OCI-LY3 (cell line): ENCODE measurements at regions not wholly inside any gene's neighbourhood (a gene's known extent, or its start where the extent isn't known, plus 50 kb on each side); places are given as distances from the start of the nearest gene placed in this dataset.
"Not testable (repeated sequence)": the region's sequence is repeated elsewhere in the genome, so short reads cannot be mapped to it uniquely, and the experiment has no call there.

Experiments
- H2AFZ ChIP-seq: fragments of 200-600, 300-600 bp; shearing (Covaris generic); 2 replicates; pipeline ENCODE4 v1.6.0; 2014; ENCODE audit warnings: antibody characterized with exemption, low read depth, low read length
- H3K27ac ChIP-seq: fragments of 200-600, 300-600 bp; sonication (generic); 2 replicates; pipeline ENCODE4 v1.5.1; 2014; ENCODE audit warnings: mild to moderate bottlenecking, low read length, moderate library complexity, mixed read lengths
- H3K27me3 ChIP-seq: fragments of 200-600, 300-600 bp; sonication (generic); 2 replicates; pipeline ENCODE4 v1.6.1; 2014; ENCODE audit warnings: low read depth, low read length, mixed read lengths
- H3K36me3 ChIP-seq: fragments of 200-600, 300-600 bp; sonication (generic); replicated peaks from 2 replicates; pipeline ENCODE3; 2014; ENCODE audit warnings: low read depth, low read length, mixed read lengths
- H3K4me1 ChIP-seq: fragments of 300-600, 200-600 bp; sonication (generic); 2 replicates; pipeline ENCODE4 v1.6.1; 2014; ENCODE audit warnings: low read length, mixed read lengths
- H3K4me2 ChIP-seq: fragments of 200-600, 300-600 bp; sonication (generic); 2 replicates; pipeline ENCODE4 v1.6.1; 2014; ENCODE audit warnings: low read length, mixed read lengths
- H3K4me3 ChIP-seq: fragments of 300-600, 200-600 bp; sonication (generic); 2 replicates; pipeline ENCODE4 v1.5.1; 2014; ENCODE audit warnings: antibody characterized with exemption, mild to moderate bottlenecking, low read length, moderate library complexity
- H3K79me2 ChIP-seq: fragments of 300-600, 200-600 bp; shearing (Covaris generic); 2 replicates; pipeline ENCODE4 v1.6.1; 2014; ENCODE audit warnings: mild to moderate bottlenecking, low read length, mixed read lengths
- H3K9ac ChIP-seq: fragments of 300-600, 200-600 bp; shearing (Covaris generic); 2 replicates; pipeline ENCODE4 v1.6.0; 2014; ENCODE audit warnings: mild to moderate bottlenecking, low read length, moderate library complexity
- H3K9me3 ChIP-seq: fragments of 200-600, 300-600 bp; shearing (Covaris generic); 2 replicates; pipeline ENCODE4 v1.6.1; 2014; ENCODE audit warnings: low read length, mixed read lengths; ENCODE audit not compliant: insufficient read depth
- H4K20me1 ChIP-seq: fragments of 200-600, 300-600 bp; sonication (generic); 2 replicates; pipeline ENCODE4 v1.6.1; 2016; ENCODE audit warnings: low read length, mixed read lengths; ENCODE audit not compliant: insufficient read depth
- CTCF ChIP-seq: fragments of 200-600, 300-600 bp; sonication (generic); IDR thresholded peaks from 2 replicates; pipeline ENCODE4 v1.5.1; 2014; ENCODE audit warnings: antibody characterized with exemption, low read length, low read depth
- EZH2phosphoT487 ChIP-seq: fragments of 200-600 bp; shearing (Covaris generic); IDR thresholded peaks from 2 replicates; pipeline ENCODE4 v1.6.1; 2018; ENCODE audit warnings: antibody characterized with exemption, mixed run types, low read depth

DNA sequence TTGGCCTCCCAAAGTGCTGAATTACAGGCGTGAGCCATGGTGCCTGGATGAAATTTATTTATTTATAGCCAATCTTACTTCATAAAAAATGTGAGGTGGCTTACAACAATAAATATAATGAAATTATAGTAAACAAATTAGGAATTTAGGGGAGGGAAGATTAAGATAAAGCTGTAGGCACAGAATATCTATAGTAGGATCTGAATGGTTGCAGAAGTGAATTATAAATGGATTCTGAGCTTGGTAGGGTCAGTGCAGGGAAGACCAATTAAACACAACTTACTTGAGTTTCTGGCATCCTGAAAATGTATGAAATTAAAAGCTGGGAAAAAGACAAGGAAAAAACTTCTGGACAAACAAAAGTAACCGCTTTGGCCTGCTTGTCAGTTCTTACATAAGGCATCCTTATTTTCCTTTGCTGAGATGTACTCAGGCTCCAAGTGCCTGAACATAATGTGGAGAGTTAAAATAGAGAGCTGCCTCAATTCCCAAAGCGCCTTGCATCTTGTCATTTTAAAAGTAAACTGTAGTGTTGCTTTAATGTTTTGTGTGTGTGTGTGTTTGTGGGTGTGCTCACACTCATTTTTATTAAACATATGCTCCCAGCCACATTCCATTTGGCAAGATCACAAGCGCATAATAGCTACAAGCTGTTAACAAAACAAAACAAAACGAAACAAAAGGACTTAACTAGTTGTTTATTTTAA is 247.3 kb downstream of the S1PR1 start:
- no peak overlapping the region for H3K4me2 ChIP-seq
- H3K9me3 ChIP-seq: no peaks in the 10 kb centered on the region
- H3K27ac ChIP-seq: no peak overlapping the region
- no peaks in the 10 kb centered on the region for H3K27me3 ChIP-seq
- H3K4me3 ChIP-seq: no peak overlapping the region
- no peak overlapping the region for H3K9ac ChIP-seq
- TF ChIP-seq CTCF (no peak), EZH2phosphoT487 (no peak)
- H4K20me1 ChIP-seq: no peaks in the 10 kb centered on the region
- H3K36me3 ChIP-seq: no peaks in the 10 kb centered on the region
- H2AFZ ChIP-seq: no peak overlapping the region
- no peaks in the 10 kb centered on the region for H3K79me2 ChIP-seq
- H3K4me1 ChIP-seq: no peaks in the 10 kb centered on the region

DNA sequence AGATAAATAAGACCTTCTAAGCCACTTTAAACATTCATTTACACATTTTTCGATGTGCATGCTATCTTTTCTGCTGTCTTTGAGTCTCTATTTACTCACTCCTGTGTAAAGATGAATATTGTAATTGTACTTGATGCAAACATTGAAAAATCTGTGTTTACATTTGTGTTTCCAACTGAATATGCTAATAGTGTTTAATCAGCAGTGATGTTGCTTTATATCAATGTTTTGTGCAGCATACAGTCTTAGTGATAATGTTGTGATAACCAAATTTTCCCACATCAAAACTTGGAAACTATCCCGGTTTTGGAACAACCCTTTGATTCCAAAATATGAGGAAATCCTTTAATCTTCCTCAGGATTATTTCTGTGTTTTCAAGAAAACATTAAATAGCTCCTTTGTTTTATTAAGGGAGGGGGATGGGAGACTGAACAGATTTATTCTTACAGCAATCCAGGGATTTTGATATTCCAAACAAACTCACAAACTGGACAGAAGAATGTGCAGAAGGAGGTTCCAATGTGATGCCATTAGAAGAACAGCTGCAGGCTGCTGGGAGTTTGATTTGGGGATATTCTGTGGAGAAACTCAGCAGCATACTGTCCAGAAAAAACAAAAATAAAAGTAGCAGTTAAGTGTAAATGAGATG is 248.0 kb downstream of the S1PR1 start:
- Histone ChIP-seq H3K27me3 (no peaks in the 10 kb centered on the region), H3K4me3 (no peak overlapping the region), H3K4me2 (no peak overlapping the region), H3K9ac (no peak overlapping the region), H2AFZ (no peak overlapping the region), H3K36me3 (no peaks in the 10 kb centered on the region), H3K9me3 (no peaks in the 10 kb centered on the region), H4K20me1 (no peaks in the 10 kb centered on the region), H3K27ac (no peak overlapping the region), H3K4me1 (no peaks in the 10 kb centered on the region), H3K79me2 (no peaks in the 10 kb centered on the region)
- TF ChIP-seq EZH2phosphoT487 (no peak), CTCF (no peak)

DNA sequence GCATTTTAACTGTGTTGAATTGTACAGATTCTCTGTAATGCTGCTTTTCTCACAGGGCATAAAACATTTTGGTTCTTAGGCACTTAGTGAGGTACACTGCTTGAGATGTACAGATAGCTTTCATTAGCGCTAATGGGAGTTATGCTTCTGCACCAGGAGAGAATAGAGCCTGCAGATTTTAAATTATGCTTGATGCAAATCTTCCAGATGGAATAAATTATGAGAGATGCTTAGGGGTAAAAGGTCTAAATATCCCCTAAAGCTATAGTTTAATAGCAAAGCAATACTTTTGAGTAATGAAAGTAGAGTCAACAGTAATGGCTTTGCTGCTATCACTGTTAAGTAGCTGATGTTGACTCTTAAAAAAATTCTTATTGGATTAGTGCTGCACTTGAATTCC is 248.9 kb downstream of the S1PR1 start:
- no peak overlapping the region for H2AFZ ChIP-seq

DNA sequence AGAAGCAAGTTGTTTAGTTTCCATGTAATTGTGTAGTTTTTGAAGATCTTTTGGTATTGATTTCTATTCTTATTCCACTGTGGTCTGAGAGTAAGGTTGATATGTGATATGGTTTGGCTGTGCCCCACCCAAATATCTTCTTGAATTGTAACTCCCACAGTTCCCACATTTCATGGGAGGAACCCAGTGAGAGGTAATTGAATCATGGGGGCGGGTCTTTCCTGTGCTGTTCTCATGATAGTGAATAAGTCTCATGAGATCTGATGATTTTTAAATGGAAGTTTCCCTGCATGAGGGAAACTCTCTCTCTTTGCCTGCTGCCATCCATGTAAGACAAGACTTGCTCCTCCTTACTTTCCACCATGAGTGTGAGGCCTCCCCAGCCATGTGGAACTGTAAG is 255.3 kb downstream of the S1PR1 start:
- not testable (repeated sequence) for H3K36me3 ChIP-seq, H3K27me3 ChIP-seq, H3K4me3 ChIP-seq, H3K79me2 ChIP-seq, H3K4me2 ChIP-seq, H2AFZ ChIP-seq, H3K9ac ChIP-seq, H3K4me1 ChIP-seq, H4K20me1 ChIP-seq, H3K9me3 ChIP-seq, H3K27ac ChIP-seq

More for the DNA sequence above, 248.9 kb downstream of the S1PR1 start:
- Histone ChIP-seq H3K36me3 (no peaks in the 10 kb centered on the region), H3K9me3 (no peaks in the 10 kb centered on the region), H4K20me1 (no peaks in the 10 kb centered on the region), H3K79me2 (no peaks in the 10 kb centered on the region), H3K4me3 (no peak overlapping the region), H3K9ac (no peak overlapping the region), H3K4me1 (no peaks in the 10 kb centered on the region), H3K27me3 (no peaks in the 10 kb centered on the region), H3K27ac (no peak overlapping the region), H3K4me2 (no peak overlapping the region)
- TF ChIP-seq CTCF: no peak
- no peak for TF ChIP-seq EZH2phosphoT487

DNA sequence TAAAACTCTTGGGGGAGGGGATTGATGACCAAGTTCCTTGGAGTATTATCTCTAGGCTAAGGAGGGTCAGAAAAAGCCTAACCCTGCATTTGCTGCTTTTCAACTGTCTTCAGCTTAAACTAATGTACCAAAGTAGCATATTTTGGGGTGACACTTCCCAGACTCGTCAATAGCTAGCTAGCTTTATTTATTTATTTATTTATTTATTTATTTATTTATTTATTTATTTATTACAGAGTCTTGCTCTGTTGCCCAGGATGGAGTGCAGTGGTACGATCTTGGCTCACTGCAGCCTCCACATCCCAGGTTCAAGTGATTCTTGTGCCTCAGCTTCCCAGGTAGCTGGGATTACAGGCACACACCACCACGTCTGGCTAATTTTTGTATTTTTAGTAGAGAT is 257.1 kb downstream of the S1PR1 start:
- H3K9me3 ChIP-seq, H3K4me1 ChIP-seq, H3K4me3 ChIP-seq, H3K27me3 ChIP-seq, H4K20me1 ChIP-seq, H3K79me2 ChIP-seq, H3K27ac ChIP-seq, H3K9ac ChIP-seq, H2AFZ ChIP-seq, H3K4me2 ChIP-seq, H3K36me3 ChIP-seq: not testable (repeated sequence)
